Adrenal gland (tissue), 5 donors: ENCODE measurements at regions not wholly inside any gene's neighbourhood (a gene's known extent, or its start where the extent isn't known, plus 50 kb on each side); places are given as distances from the start of the nearest gene placed in this dataset.

ENCODE experiments used
- CTCF ChIP-seq, 6 experiments: fragments of 450-650 bp in 4 of 6; fragments of 200-600 bp in 2 of 6; sonication (generic) in 1 of 6; IDR thresholded peaks; 1 replicate in 5 of 6; 2 replicates in 1 of 6; pipeline versions ENCODE4 v1.5.1 to v1.8.0; 2016 to 2021; ENCODE audit warnings: antibody characterized with exemption in 6 of 6, mild to moderate bottlenecking in 2 of 6, moderate library complexity in 1 of 6
- POLR2A ChIP-seq, 2 donors: fragments of 450-650 bp; IDR thresholded peaks; one replicate each; pipeline ENCODE4 v1.6.1; 2017; ENCODE audit warnings: antibody characterized with exemption in 2 of 2, mild to moderate bottlenecking in 2 of 2, moderate library complexity in 1 of 2
- donor health status: DM: no; HTN: no; CAD: no.

- no peak for TF ChIP-seq POLR2A (IDR thresholded peaks at IDR 0.05)
- TF ChIP-seq CTCF (IDR thresholded peaks at IDR 0.05): no peak
These were observed 683.1 kb downstream of the LTN1 start for GRCh38 chr21:28309596-28309995.
